Spleen (tissue), 11 donors: ENCODE measurements at regions not wholly inside any gene's neighbourhood (a gene's known extent, or its start where the extent isn't known, plus 50 kb on each side); places are given as distances from the start of the nearest gene placed in this dataset.

ENCODE experiments used
- DNase-seq: peaks from one replicate; pipeline ENCODE4 v3.0.0-alpha.2; 2020
- H3K27ac ChIP-seq, 8 donors: fragments of 200-600 bp; sonication (generic) in 7 of 8; 1 replicate in 4 of 8; 2 replicates in 4 of 8; pipeline versions ENCODE4 v1.5.0 to v1.8.0; 2016 to 2021; ENCODE audit warnings: inconsistent platforms in 4 of 8, mild to moderate bottlenecking in 4 of 8, moderate library complexity in 1 of 8
- H3K27me3 ChIP-seq, 7 donors: fragments of 200-600 bp; sonication (generic) in 6 of 7; replicated peaks in 1 of 7; 1 replicate in 4 of 7; 2 replicates in 3 of 7; pipeline versions ENCODE4 v1.5.0 to v1.8.0; 2016 to 2021; ENCODE audit warnings: inconsistent platforms in 3 of 7, mild to moderate bottlenecking in 1 of 7
- H3K36me3 ChIP-seq, 6 donors: fragments of 200-600 bp; sonication (generic) in 5 of 6; 1 replicate in 4 of 6; 2 replicates in 2 of 6; pipeline versions ENCODE4 v1.5.0 to v1.8.0; 2016 to 2021; ENCODE audit warnings: inconsistent platforms in 2 of 6
- H3K4me1 ChIP-seq, 6 donors: fragments of 200-600 bp; sonication (generic) in 5 of 6; 1 replicate in 3 of 6; 2 replicates in 3 of 6; pipeline versions ENCODE4 v1.5.0 to v1.8.0; 2016 to 2021; ENCODE audit warnings: inconsistent platforms in 3 of 6
- H3K4me3 ChIP-seq, 8 donors: fragments of 200-600 bp; sonication (generic) in 7 of 8; 1 replicate in 4 of 8; 2 replicates in 4 of 8; pipeline versions ENCODE4 v1.5.0 to v1.8.0; 2016 to 2021; ENCODE audit warnings: inconsistent platforms in 4 of 8, mild to moderate bottlenecking in 4 of 8, moderate library complexity in 2 of 8
- H3K9me3 ChIP-seq, 8 donors: fragments of 200-600 bp; sonication (generic) in 7 of 8; 1 replicate in 4 of 8; 2 replicates in 4 of 8; pipeline versions ENCODE4 v1.5.0 to v1.8.0; 2016 to 2021; ENCODE audit warnings: inconsistent platforms in 4 of 8
- CTCF ChIP-seq, 11 experiments: fragments of 200-600 bp in 7 of 11; fragments of 450-650 bp in 4 of 11; sonication (generic) in 4 of 11; IDR thresholded peaks in 8 of 11; conservative IDR thresholded peaks in 3 of 11; 1 replicate in 7 of 11; 2 replicates in 4 of 11; pipeline versions ENCODE4 v1.4.0 to v1.8.0; 2016 to 2021; ENCODE audit warnings: antibody characterized with exemption in 11 of 11, inconsistent platforms in 4 of 11, mild to moderate bottlenecking in 1 of 11
- POLR2A ChIP-seq, 3 donors: fragments of 450-650 bp; IDR thresholded peaks; one replicate each; pipeline ENCODE4 v1.5.1; 2017; ENCODE audit warnings: antibody characterized with exemption in 3 of 3, mild to moderate bottlenecking in 1 of 3
- POLR2AphosphoS5 ChIP-seq, 3 donors: sonication (generic); formaldehyde crosslinking; IDR thresholded peaks; one replicate each; pipeline ENCODE4 v1.5.1; 2017; ENCODE audit warnings: antibody characterized with exemption in 3 of 3
- WGBS, 5 donors: extraction: QIAGEN DNeasy Blood & Tissue Kit in 3 of 5; methylation state at CpG; one replicate each; pipeline versions ENCODE4 v1.1.5 to v1.1.7; 2013 to 2018; 5-methylcytosine and 5-hydroxymethylcytosine counted together
- intact Hi-C: fragments of 100-400 bp; cut with DNase I; formaldehyde crosslinking; loops from one replicate; pipeline ENCODE4 v1.15.0; 2023; ENCODE audit warnings: low total_unique reads
- donor health status: healthy with polysubstance abuse.
- donor health status: DM: no; HTN: no; CAD: no; lungs with moderate emphysema.
- donor health status: DM: no; HTN: no; CAD: no.
- donor health status: Bipolar disorder and iron deficiency.
- donor health status: healthy.
- donor health status: DM: no; HTN: no; CAD: no.
- donor health status: DM: yes; HTN: yes; CAD: no.

GRCh38 chr9:18163146-18163545, 310.8 kb upstream of the ADAMTSL1 start:
- Histone ChIP-seq H3K4me1 (no peaks in the 10 kb centered on the region), H3K4me3 (no peak overlapping the region), H3K36me3 (no peaks in the 10 kb centered on the region), H3K9me3 (no peaks in the 10 kb centered on the region), H3K27me3 (no peaks in the 10 kb centered on the region), H3K27ac (no peak overlapping the region)
- DNase-seq, result no peak
- no peak for TF ChIP-seq CTCF (IDR thresholded peaks at IDR 0.05 in 8 of 11, conservative IDR thresholded peaks at IDR 0.05 in 3 of 11)
- no peak for TF ChIP-seq POLR2A (IDR thresholded peaks at IDR 0.05)
- no peak for TF ChIP-seq POLR2AphosphoS5 (IDR thresholded peaks at IDR 0.05)
- 76 to 90% (median 88%) methylated on average over 1 of the region's 1 CpG for WGBS, 5 donors
- intact Hi-C loops, result no loop called here

DNA sequence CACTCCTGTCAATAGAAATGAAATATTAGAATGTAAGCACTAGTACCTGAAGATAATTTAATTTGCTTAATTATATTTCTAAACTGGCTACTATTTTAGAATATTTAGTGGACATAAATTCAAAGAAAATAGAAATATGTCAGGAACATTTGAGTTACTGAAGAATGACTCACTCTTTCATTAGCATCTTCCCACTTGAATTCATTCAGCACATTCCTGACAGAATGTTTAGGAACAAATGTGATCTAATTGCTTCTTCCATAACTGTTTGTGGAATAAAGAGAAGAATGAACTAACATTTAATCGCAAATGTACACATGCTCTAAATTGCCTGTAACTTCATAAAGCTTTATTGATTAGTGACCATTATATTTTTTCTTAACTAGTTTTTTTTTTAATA, 306.2 kb upstream of the ADAMTSL1 start:
- DNase-seq, result no peak
- intact Hi-C loops, result no loop called here
- no peaks in the 10 kb centered on the region for H3K9me3 ChIP-seq
- TF ChIP-seq POLR2A (IDR thresholded peaks at IDR 0.05) (no peak), CTCF (IDR thresholded peaks at IDR 0.05 in 8 of 11, conservative IDR thresholded peaks at IDR 0.05 in 3 of 11) (no peak), POLR2AphosphoS5 (IDR thresholded peaks at IDR 0.05) (no peak)
- no peak overlapping the region for H3K4me3 ChIP-seq
- no peaks in the 10 kb centered on the region for H3K36me3 ChIP-seq
- H3K27me3 ChIP-seq, result no peaks in the 10 kb centered on the region
- no peaks in the 10 kb centered on the region for H3K4me1 ChIP-seq
- WGBS, 5 donors, result 90 to 96% (median 93%) methylated on average over 1 of the region's 1 CpG
- no peak overlapping the region for H3K27ac ChIP-seq

GRCh38 chr9:18173923-18174322, 300.0 kb upstream of the ADAMTSL1 start:
- 69 to 75% (median 75%) methylated on average over 4 of the region's 4 CpGs for WGBS, 5 donors
- intact Hi-C loops, result no loop called here
- no peak for TF ChIP-seq POLR2A (IDR thresholded peaks at IDR 0.05)
- H3K36me3 ChIP-seq, result no peaks in the 10 kb centered on the region
- H3K27me3 ChIP-seq, result no peaks in the 10 kb centered on the region
- H3K4me1 ChIP-seq, result no peaks in the 10 kb centered on the region
- no peaks in the 10 kb centered on the region for H3K9me3 ChIP-seq
- no peak for DNase-seq
- H3K27ac ChIP-seq, result no peak overlapping the region
- H3K4me3 ChIP-seq, result no peak overlapping the region

DNA sequence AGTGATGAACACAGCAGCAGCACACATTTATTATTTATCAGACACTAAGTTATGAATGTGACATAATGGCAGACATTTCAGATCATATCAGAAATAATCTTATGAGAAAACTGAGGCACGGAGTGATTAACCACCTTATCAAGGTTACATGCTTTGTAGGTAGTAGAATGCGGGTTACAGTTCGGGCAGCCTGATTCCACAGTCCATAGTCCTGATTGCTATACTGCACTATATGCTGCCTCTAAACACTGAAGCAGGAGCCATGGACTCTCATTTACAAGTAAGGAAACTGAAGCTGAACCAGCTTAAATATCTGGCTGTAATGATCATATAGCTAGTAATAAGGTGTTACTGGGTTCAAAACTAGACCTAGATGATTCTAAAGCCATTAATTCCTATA, 291.3 kb upstream of the ADAMTSL1 start:
- H3K9me3 ChIP-seq, result no peaks in the 10 kb centered on the region
- intact Hi-C loops, result no loop called here

More for the DNA sequence above, 291.3 kb upstream of the ADAMTSL1 start:
- no peaks in the 10 kb centered on the region for H3K4me1 ChIP-seq
- TF ChIP-seq CTCF (IDR thresholded peaks at IDR 0.05 in 8 of 11, conservative IDR thresholded peaks at IDR 0.05 in 3 of 11), result no peak
- no peaks in the 10 kb centered on the region for H3K27me3 ChIP-seq
- H3K36me3 ChIP-seq, result no peaks in the 10 kb centered on the region
- DNase-seq, result no peak
- no peak overlapping the region for H3K27ac ChIP-seq
- WGBS, 5 donors, result 90 to 96% (median 92%) methylated on average over 3 of the region's 3 CpGs
- H3K4me3 ChIP-seq, result no peak overlapping the region
